ENCODE measurements at regions not wholly inside any gene's neighbourhood (a gene's known extent, or its start where the extent isn't known, plus 50 kb on each side); places are given as distances from the start of the nearest gene placed in this dataset.

GRCh38 chr3:127393131-127393820, 105.4 kb upstream of the PRR20G start:
- DNase-seq = no peak

GRCh38 chr3:127392156-127392490, 104.3 kb upstream of the PRR20G start:
- no peak for DNase-seq

GRCh38 chr3:127391436-127392155, 103.8 kb upstream of the PRR20G start:
- DNase-seq = no peak

GRCh38 chr3:127390365-127391025, 102.6 kb upstream of the PRR20G start:
- DNase-seq = no peak

GRCh38 chr3:127389913-127390312, 102.1 kb upstream of the PRR20G start:
- DNase-seq = no peak

GRCh38 chr3:127389420-127389819, 101.6 kb upstream of the PRR20G start:
- DNase-seq = peak; percentile 30

- DNase-seq = no peak
These were observed 100.6 kb upstream of the PRR20G start for GRCh38 chr3:127388427-127388826.

- DNase-seq = no peak
These were observed 99.8 kb upstream of the PRR20G start for GRCh38 chr3:127387556-127388153.

GRCh38 chr3:127387119-127387518, 99.3 kb upstream of the PRR20G start:
- DNase-seq = no peak

GRCh38 chr3:127386490-127386889, 98.6 kb upstream of the PRR20G start:
- DNase-seq = no peak

GRCh38 chr3:127385540-127385870, 97.7 kb upstream of the PRR20G start:
- no peak for DNase-seq

- DNase-seq = no peak
These were observed 97.1 kb upstream of the PRR20G start for GRCh38 chr3:127384717-127385539.

GRCh38 chr3:127383656-127384179, 95.9 kb upstream of the PRR20G start:
- no peak for DNase-seq

- no peak for DNase-seq
These were observed 90.2 kb upstream of the PRR20G start for GRCh38 chr3:127377801-127378655.

GRCh38 chr3:127375151-127375930, 87.5 kb upstream of the PRR20G start:
- DNase-seq = no peak

- no peak for DNase-seq
These were observed 86.5 kb upstream of the PRR20G start for GRCh38 chr3:127374086-127375010.

- no peak for DNase-seq
These were observed 85.7 kb upstream of the PRR20G start for GRCh38 chr3:127373441-127374085.

GRCh38 chr3:127371846-127372245, 84.0 kb upstream of the PRR20G start:
- no peak for DNase-seq

- DNase-seq = no peak
These were observed 83.5 kb upstream of the PRR20G start for GRCh38 chr3:127371334-127371733.

All from NCI-H226 (cell line).